GM12872 (cell line): ENCODE measurements at regions not wholly inside any gene's neighbourhood (a gene's known extent, or its start where the extent isn't known, plus 50 kb on each side); places are given as distances from the start of the nearest gene placed in this dataset.

Experiments used
- TF ChIP-seq, protein P1 (sequence below): IDR thresholded peaks from 3 replicates; pipeline ENCODE4 v1.5.1; 2011; ENCODE audit warnings: low read depth, mild to moderate bottlenecking, low read length, moderate library complexity; ENCODE audit not compliant: insufficient read depth

DNA sequence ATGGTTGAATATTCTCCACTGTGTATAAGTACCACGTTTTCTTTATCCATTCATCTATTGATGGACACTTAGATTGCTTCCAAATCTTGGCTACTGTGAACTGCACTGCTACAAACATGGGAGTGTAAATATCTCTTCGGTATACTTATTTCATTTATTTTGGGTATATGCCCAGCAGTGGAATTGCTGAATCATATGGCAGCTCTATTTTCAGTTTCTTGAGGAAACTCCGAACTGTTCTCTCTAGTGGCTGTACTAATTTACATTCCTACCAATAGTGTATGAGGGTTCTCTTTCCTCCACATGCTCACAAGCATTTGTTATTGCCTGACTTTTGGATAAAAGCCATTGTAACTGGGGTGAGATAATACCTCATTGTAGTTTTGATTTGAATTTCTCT, 623.1 kb upstream of the LRFN5 start:
- TF ChIP-seq, protein P1, sequence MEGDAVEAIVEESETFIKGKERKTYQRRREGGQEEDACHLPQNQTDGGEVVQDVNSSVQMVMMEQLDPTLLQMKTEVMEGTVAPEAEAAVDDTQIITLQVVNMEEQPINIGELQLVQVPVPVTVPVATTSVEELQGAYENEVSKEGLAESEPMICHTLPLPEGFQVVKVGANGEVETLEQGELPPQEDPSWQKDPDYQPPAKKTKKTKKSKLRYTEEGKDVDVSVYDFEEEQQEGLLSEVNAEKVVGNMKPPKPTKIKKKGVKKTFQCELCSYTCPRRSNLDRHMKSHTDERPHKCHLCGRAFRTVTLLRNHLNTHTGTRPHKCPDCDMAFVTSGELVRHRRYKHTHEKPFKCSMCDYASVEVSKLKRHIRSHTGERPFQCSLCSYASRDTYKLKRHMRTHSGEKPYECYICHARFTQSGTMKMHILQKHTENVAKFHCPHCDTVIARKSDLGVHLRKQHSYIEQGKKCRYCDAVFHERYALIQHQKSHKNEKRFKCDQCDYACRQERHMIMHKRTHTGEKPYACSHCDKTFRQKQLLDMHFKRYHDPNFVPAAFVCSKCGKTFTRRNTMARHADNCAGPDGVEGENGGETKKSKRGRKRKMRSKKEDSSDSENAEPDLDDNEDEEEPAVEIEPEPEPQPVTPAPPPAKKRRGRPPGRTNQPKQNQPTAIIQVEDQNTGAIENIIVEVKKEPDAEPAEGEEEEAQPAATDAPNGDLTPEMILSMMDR: no peak

DNA sequence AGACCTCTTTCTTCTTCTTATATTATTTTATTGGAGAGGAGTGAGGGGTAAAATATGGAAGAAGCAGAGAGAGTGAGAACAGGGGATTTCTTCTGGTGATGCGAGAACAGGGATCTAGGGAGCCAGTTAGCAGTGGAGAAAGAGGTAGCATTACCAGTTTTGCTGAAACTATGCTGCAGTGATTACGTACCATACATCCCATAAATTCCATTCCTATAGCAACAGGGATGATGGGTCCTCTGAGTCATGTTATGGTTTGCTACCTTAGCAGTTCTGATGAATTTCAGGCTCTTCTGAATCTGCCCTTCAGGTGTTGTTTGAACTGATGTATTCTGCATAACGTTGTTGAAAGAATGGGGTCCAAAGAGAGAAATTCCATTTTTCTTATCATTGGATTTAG, 625.4 kb upstream of the LRFN5 start:
- TF ChIP-seq, protein P1: no peak

DNA sequence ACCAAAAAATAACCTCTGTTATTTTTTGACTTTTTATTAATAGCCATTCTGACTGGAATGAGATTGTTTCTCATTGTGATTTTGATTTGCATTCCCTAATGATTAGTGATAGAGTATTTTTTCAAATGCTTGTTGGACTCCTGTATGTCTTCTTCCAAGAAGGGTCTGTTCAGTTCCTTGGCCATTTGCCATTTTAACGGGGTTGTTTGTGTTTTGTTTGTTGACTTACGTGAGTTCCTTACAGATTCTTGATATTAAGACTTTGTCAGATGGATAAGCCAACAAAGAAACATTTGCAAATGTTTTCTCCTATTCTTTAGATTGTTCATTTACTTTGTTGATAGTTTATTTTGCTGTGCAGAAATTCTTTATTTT, 651.6 kb upstream of the LRFN5 start:
- TF ChIP-seq, protein P1: no peak

DNA sequence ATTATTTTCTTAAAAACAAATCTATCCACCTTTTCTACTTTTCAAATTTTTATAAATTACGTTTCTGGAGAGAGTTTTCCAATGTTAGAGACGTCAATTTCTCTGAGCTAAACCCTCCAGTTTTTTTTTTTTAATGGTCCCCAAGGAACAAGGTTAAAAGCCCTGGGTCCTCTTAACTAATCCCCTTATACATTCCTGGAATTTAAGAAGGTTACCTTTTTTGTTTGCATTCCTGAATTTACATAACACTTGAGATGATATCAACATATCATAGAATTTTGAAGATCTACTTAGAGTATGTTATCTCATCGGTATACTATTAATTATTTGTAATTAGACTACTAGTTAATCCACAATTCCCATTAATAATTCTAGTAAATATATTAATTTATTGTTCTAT, 662.2 kb upstream of the LRFN5 start:
- TF ChIP-seq, protein P1: no peak

DNA sequence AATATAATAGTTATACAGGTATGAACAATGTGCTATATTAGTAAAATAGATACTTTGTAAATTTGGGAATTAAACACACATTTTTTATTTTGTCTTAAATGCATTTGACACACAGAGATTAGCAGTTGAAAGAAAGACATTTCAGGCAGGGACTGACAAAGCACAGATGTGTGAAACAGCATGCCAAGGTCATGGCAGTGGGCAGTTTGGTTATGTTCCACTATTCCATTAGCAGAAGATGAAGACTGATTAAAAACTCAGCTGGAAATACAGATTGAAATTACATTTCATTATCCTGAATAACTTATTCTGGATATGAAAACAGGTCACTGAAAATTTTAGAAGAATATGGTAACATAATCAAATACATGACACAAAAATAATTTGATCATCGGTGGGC, 669.8 kb upstream of the LRFN5 start:
- TF ChIP-seq, protein P1: no peak

DNA sequence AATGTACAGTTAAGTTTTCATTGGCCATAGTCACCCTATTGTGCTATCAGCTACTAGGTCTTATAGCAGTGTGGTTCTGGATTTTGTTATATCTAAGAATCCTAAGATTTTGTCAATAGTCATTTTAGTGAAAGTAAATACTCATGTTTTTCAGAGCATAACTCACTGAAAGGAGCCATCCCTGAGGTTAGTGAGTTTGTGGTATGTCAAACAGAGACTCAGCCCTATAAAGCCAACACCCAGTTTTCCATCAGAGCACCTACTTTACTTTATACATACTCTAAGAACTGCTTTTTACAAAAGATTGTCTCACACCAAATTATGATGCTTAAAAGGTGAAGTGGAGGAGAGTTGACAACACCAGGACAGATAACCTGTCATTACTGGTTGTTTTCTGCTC, 686.3 kb upstream of the LRFN5 start:
- TF ChIP-seq, protein P1: no peak

DNA sequence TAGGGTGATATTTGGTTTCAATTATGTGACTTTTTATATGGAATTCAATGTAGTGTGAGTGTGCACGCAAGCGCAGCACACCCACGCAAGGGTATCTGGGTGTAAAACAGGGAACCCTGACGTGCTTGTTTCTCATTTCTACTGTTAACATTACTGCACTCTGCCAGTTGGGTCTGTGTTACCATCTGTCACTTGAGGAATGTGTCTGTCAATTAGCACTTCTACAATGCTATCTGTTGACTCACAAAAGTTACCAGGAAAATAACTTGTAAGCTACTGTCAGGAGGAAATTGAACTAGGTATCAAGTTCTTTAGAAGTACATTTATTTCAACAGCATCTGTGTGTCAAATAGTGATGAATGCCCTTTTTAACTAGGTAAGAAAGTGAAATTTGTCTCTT, 695.5 kb upstream of the LRFN5 start:
- TF ChIP-seq, protein P1: no peak

DNA sequence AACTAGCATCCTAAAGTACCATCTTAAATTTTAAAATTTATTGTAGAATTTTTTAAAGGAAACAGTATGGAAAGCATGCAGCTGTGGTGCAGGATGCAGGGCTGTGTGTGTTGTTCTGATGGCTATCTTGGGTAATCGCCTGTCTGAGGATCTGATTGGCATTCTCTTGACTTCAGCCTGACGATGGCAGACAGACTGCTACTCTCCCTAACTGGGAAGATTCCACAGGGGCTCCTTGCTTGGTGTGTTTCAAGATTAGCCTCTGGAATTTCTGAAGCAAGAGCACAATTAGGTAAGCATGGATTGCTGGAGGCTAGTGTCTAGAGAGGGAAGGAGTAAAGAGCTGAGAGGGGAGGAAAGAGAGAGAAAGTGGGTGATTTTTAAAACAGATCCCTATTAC, 696.8 kb upstream of the LRFN5 start:
- TF ChIP-seq, protein P1: no peak
